HEK293 (cell line): ENCODE measurements at regions not wholly inside any gene's neighbourhood (a gene's known extent, or its start where the extent isn't known, plus 50 kb on each side); places are given as distances from the start of the nearest gene placed in this dataset.

Source experiments
- CTCF ChIA-PET: fragments of 350-600 bp; formaldehyde crosslinking; extraction: SDS; loops from one replicate; lab custom pipeline; 2021; ENCODE audit warnings: antibody characterized with exemption; lab: Yijun Ruan, JAX
- POLR2A ChIA-PET: fragments of 300-600 bp; formaldehyde crosslinking; extraction: SDS; loops from one replicate; lab custom pipeline; 2020; ENCODE audit warnings: antibody characterized with exemption, inconsistent platforms; lab: Yijun Ruan, JAX
- H3K27ac ChIP-seq: fragments of 200-500 bp; sonication (Bioruptor generic); 2 replicates; pipeline ENCODE4 v1.5.1; 2014; ENCODE audit warnings: low read depth, low read length, control low read depth, inconsistent platforms; ENCODE audit errors: extremely low read depth
- H3K36me3 ChIP-seq, 2 experiments: fragments of 200-500 bp in 1 of 2; sonication (Bioruptor generic) in 1 of 2; 1 replicate in 1 of 2; 2 replicates in 1 of 2; pipeline ENCODE4 v1.5.1; 2014 to 2017; ENCODE audit warnings: inconsistent platforms in 2 of 2, low read length in 2 of 2; ENCODE audit not compliant: control insufficient read depth in 2 of 2, insufficient read depth in 1 of 2
- H3K4me1 ChIP-seq: fragments of 200-500 bp; sonication (Bioruptor generic); 2 replicates; pipeline ENCODE4 v1.5.1; 2014; ENCODE audit warnings: mild to moderate bottlenecking, low read length, inconsistent platforms; ENCODE audit not compliant: control insufficient read depth, insufficient read depth
- H3K4me3 ChIP-seq: 2 replicates; pipeline ENCODE4 v1.5.1; 2011; ENCODE audit warnings: low read depth, mild to moderate bottlenecking, control low read depth, low read length, moderate library complexity
- H3K9me3 ChIP-seq: fragments of 200-500 bp; sonication (Bioruptor generic); 2 replicates; pipeline ENCODE4 v1.5.1; 2014; ENCODE audit warnings: low read depth, low read length, inconsistent platforms; ENCODE audit not compliant: control insufficient read depth, insufficient read depth
- GLIS2 ChIP-seq: fragments of 450-650 bp; formaldehyde crosslinking; IDR thresholded peaks from 2 replicates; pipeline ENCODE4 v1.5.1; 2016; ENCODE audit warnings: missing biosample characterization, missing genetic modification characterization
- KLF1 ChIP-seq: fragments of 450-650 bp; formaldehyde crosslinking; IDR thresholded peaks from 2 replicates; pipeline ENCODE4 v1.5.1; 2016; ENCODE audit warnings: missing biosample characterization, missing genetic modification characterization
- MYNN ChIP-seq: fragments of 450-650 bp; formaldehyde crosslinking; IDR thresholded peaks from 2 replicates; pipeline ENCODE4 v1.5.1; 2016; ENCODE audit warnings: missing biosample characterization, missing genetic modification characterization, borderline replicate concordance
- OVOL3 ChIP-seq: fragments of 450-650 bp; formaldehyde crosslinking; IDR thresholded peaks from 2 replicates; pipeline ENCODE4 v1.5.1; 2016; ENCODE audit warnings: missing biosample characterization, missing genetic modification characterization
- YY2 ChIP-seq: fragments of 450-650 bp; formaldehyde crosslinking; IDR thresholded peaks from 2 replicates; pipeline ENCODE4 v1.5.1; 2016; ENCODE audit warnings: missing biosample characterization, missing genetic modification characterization
- ZNF266 ChIP-seq: fragments of 450-650 bp; formaldehyde crosslinking; IDR thresholded peaks from 2 replicates; pipeline ENCODE4 v1.5.1; 2016; ENCODE audit warnings: missing biosample characterization, missing genetic modification characterization, low read depth
- ZNF391 ChIP-seq: fragments of 450-650 bp; formaldehyde crosslinking; IDR thresholded peaks from 2 replicates; pipeline ENCODE4 v1.5.1; 2016; ENCODE audit warnings: low read depth, missing biosample characterization, missing genetic modification characterization, borderline replicate concordance
- ZNF394 ChIP-seq: fragments of 450-650 bp; formaldehyde crosslinking; IDR thresholded peaks from 2 replicates; pipeline ENCODE4 v1.5.1; 2016; ENCODE audit warnings: missing biosample characterization, missing genetic modification characterization, mild to moderate bottlenecking, moderate library complexity, borderline replicate concordance
- ZNF416 ChIP-seq: fragments of 450-650 bp; formaldehyde crosslinking; IDR thresholded peaks from 2 replicates; pipeline ENCODE4 v1.5.1; 2016; ENCODE audit warnings: missing biosample characterization, missing genetic modification characterization
- ZNF426 ChIP-seq: fragments of 450-650 bp; formaldehyde crosslinking; IDR thresholded peaks from 2 replicates; pipeline ENCODE4 v1.5.1; 2017; ENCODE audit warnings: missing biosample characterization, missing genetic modification characterization, mild to moderate bottlenecking, inconsistent platforms, moderate library complexity
- ZNF544 ChIP-seq: fragments of 450-650 bp; formaldehyde crosslinking; IDR thresholded peaks from 2 replicates; pipeline ENCODE4 v1.5.0; 2017; ENCODE audit warnings: missing biosample characterization, missing genetic modification characterization
- ZNF560 ChIP-seq: fragments of 450-650 bp; formaldehyde crosslinking; IDR thresholded peaks from 2 replicates; pipeline ENCODE4 v1.5.1; 2017; ENCODE audit warnings: missing biosample characterization, missing genetic modification characterization, borderline replicate concordance
- ZNF571 ChIP-seq: fragments of 450-650 bp; formaldehyde crosslinking; IDR thresholded peaks from 2 replicates; pipeline ENCODE4 v1.5.0; 2017; ENCODE audit warnings: missing biosample characterization, missing genetic modification characterization
- ZNF624 ChIP-seq: fragments of 450-650 bp; formaldehyde crosslinking; IDR thresholded peaks from 2 replicates; pipeline ENCODE4 v1.5.1; 2017; ENCODE audit warnings: missing biosample characterization, missing genetic modification characterization
- ZNF658 ChIP-seq: fragments of 450-650 bp; formaldehyde crosslinking; IDR thresholded peaks from 2 replicates; pipeline ENCODE4; 2016; ENCODE audit warnings: missing biosample characterization, missing genetic modification characterization
- ZNF664 ChIP-seq: fragments of 450-650 bp; formaldehyde crosslinking; IDR thresholded peaks from 2 replicates; pipeline ENCODE4 v1.5.1; 2016; ENCODE audit warnings: missing biosample characterization, missing genetic modification characterization
- TF ChIP-seq, protein P1 (sequence below): fragments of 450-650 bp; formaldehyde crosslinking; IDR thresholded peaks from 2 replicates; pipeline ENCODE4 v1.5.1; 2016; ENCODE audit warnings: missing biosample characterization, missing genetic modification characterization
- TF ChIP-seq, protein P2 (sequence below): fragments of 450-650 bp; formaldehyde crosslinking; IDR thresholded peaks from 2 replicates; pipeline ENCODE4 v1.5.1; 2016; ENCODE audit warnings: missing biosample characterization, missing genetic modification characterization
- TF ChIP-seq, protein P3 (sequence below): fragments of 450-650 bp; formaldehyde crosslinking; conservative IDR thresholded peaks from 2 replicates; pipeline ENCODE4 v1.5.1; 2016; ENCODE audit warnings: low read depth, missing biosample characterization, missing genetic modification characterization
- TF ChIP-seq, protein P4 (sequence below): fragments of 450-650 bp; formaldehyde crosslinking; IDR thresholded peaks from 2 replicates; pipeline ENCODE4 v1.5.1; 2016; ENCODE audit warnings: missing biosample characterization, missing genetic modification characterization

DNA sequence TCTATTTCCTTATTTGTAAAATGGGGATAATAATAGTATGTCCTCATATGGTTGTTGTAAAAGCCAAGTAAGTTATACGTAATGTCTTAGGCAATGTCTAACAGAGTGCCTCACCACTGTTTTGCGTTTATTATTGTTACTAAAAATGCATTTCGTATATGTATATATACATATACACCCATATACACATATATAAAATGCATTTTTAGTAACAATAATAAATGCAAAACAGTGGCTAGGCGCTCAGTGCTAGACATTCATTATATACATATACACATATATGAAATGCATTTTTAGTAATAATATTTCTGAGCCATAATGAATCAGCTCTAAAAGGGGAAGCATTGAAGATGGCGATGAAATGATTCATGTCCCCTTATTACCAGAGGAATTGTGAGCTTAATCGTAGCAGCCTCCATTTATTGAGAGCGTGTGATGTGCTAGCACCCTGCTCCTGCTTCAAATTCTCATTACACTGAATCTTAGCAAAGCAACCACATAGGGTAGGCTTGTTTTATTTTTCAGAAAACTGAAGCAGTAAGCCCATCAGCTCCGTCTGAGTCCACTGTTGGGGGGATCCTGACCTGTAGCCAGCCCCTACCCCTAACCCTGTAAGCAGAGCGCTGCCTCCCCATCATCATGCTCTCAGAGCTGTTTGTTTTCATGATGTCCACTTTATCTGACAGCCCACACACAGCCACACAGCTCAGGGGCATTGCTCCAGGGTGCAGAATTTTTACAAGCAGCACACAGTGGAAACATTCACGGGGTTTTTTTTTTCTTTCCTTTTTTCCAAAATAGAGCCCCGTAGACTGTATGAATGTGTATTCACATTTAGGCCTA, 97.1 kb upstream of the NAV2 start:
- ChIA-PET CTCF (no interaction called here), POLR2A (no interaction called here)
- no peak for TF ChIP-seq ZNF571 (tag by site-specific recombination)
- no peak for TF ChIP-seq ZNF658
- no peak for TF ChIP-seq ZNF416 (tag by site-specific recombination)
- no peak for TF ChIP-seq GLIS2 (tag by site-specific recombination)
- H3K27ac ChIP-seq, result no peak overlapping the region
- H3K9me3 ChIP-seq, result no peaks in the 10 kb centered on the region
- no peak overlapping the region for H3K4me3 ChIP-seq
- no peaks in the 10 kb centered on the region for H3K36me3 ChIP-seq
- no peaks in the 10 kb centered on the region for H3K4me1 ChIP-seq

DNA sequence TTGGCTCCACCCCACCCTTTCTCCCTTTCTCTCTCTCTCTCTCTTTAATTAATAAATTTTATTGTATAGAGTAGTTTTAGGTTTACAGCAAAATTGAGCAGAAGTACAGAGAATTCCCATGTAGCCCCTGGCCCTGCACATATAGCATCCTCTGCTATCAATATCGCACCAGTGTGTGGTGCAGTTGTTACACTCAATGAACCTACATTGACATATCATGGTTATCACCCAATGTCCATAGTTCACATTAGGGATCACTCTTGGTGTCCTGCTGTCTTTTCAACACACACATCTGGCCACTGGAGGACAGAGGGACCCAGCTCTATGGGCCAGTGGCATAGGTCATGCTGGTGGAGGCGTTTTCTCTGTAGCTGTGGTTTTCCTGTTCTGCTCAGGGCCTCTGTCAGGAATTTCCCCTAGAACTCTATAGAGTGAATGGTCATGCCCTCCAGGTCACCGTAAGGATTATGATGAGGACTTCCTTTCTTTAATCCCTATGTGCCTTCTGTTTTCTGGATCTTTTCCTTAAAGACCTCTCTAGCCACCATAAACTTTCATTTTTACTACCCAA, 98.2 kb upstream of the NAV2 start:
- TF ChIP-seq KLF1 (tag by site-specific recombination), result no peak
- TF ChIP-seq, protein P1, sequence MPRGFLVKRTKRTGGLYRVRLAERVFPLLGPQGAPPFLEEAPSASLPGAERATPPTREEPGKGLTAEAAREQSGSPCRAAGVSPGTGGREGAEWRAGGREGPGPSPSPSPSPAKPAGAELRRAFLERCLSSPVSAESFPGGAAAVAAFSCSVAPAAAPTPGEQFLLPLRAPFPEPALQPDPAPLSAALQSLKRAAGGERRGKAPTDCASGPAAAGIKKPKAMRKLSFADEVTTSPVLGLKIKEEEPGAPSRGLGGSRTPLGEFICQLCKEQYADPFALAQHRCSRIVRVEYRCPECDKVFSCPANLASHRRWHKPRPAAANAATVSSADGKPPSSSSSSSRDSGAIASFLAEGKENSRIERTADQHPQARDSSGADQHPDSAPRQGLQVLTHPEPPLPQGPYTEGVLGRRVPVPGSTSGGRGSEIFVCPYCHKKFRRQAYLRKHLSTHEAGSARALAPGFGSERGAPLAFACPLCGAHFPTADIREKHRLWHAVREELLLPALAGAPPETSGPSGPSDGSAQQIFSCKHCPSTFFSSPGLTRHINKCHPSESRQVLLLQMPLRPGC (tag by site-specific recombination), result no peak
- TF ChIP-seq ZNF664, result no peak
- no peak for TF ChIP-seq ZNF544 (tag by site-specific recombination)
- TF ChIP-seq ZNF394, result no peak
- TF ChIP-seq, protein P2, sequence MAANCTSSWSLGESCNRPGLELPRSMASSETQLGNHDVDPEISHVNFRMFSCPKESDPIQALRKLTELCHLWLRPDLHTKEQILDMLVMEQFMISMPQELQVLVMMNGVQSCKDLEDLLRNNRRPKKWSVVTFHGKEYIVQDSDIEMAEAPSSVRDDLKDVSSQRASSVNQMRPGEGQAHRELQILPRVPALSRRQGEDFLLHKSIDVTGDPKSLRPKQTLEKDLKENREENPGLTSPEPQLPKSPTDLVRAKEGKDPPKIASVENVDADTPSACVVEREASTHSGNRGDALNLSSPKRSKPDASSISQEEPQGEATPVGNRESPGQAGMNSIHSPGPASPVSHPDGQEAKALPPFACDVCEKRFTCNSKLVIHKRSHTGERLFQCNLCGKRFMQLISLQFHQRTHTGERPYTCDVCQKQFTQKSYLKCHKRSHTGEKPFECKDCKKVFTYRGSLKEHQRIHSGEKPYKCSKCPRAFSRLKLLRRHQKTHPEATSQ, result no peak
- TF ChIP-seq ZNF560, result no peak
- TF ChIP-seq, protein P3, sequence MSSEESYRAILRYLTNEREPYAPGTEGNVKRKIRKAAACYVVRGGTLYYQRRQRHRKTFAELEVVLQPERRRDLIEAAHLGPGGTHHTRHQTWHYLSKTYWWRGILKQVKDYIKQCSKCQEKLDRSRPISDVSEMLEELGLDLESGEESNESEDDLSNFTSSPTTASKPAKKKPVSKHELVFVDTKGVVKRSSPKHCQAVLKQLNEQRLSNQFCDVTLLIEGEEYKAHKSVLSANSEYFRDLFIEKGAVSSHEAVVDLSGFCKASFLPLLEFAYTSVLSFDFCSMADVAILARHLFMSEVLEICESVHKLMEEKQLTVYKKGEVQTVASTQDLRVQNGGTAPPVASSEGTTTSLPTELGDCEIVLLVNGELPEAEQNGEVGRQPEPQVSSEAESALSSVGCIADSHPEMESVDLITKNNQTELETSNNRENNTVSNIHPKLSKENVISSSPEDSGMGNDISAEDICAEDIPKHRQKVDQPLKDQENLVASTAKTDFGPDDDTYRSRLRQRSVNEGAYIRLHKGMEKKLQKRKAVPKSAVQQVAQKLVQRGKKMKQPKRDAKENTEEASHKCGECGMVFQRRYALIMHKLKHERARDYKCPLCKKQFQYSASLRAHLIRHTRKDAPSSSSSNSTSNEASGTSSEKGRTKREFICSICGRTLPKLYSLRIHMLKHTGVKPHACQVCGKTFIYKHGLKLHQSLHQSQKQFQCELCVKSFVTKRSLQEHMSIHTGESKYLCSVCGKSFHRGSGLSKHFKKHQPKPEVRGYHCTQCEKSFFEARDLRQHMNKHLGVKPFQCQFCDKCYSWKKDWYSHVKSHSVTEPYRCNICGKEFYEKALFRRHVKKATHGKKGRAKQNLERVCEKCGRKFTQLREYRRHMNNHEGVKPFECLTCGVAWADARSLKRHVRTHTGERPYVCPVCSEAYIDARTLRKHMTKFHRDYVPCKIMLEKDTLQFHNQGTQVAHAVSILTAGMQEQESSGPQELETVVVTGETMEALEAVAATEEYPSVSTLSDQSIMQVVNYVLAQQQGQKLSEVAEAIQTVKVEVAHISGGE (tag by site-specific recombination), result no peak
- TF ChIP-seq ZNF624 (tag by site-specific recombination), result no peak
- TF ChIP-seq, protein P4, sequence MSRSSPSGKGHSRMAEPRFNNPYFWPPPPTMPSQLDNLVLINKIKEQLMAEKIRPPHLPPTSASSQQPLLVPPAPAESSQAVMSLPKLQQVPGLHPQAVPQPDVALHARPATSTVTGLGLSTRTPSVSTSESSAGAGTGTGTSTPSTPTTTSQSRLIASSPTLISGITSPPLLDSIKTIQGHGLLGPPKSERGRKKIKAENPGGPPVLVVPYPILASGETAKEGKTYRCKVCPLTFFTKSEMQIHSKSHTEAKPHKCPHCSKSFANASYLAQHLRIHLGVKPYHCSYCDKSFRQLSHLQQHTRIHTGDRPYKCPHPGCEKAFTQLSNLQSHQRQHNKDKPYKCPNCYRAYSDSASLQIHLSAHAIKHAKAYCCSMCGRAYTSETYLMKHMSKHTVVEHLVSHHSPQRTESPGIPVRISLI (tag by site-specific recombination), result no peak
- TF ChIP-seq ZNF391 (tag by site-specific recombination), result no peak
- no peak for TF ChIP-seq YY2 (tag by site-specific recombination)
- no peak for TF ChIP-seq ZNF426 (tag by site-specific recombination)
- no peak for TF ChIP-seq OVOL3 (tag by site-specific recombination)
- TF ChIP-seq ZNF266 (tag by site-specific recombination), result no peak
- TF ChIP-seq MYNN, result no peak
- no peak overlapping the region for H3K4me3 ChIP-seq
- ChIA-PET POLR2A (no interaction called here), CTCF (interaction anchor here (0.5 kb wide), 1 partner anchor 62 kb away, joined by 3 read pairs; no protein-coding TSS in a partner anchor)
- H3K27ac ChIP-seq, result no peak overlapping the region
- H3K36me3 ChIP-seq, result no peaks in the 10 kb centered on the region
- H3K4me1 ChIP-seq, result no peaks in the 10 kb centered on the region
- H3K9me3 ChIP-seq, result no peaks in the 10 kb centered on the region
